GM06990 (cell line): ENCODE measurements at regions not wholly inside any gene's neighbourhood (a gene's known extent, or its start where the extent isn't known, plus 50 kb on each side); places are given as distances from the start of the nearest gene placed in this dataset.

Source experiments
- DNase-seq: peaks from one replicate; pipeline ENCODE4 v3.0.0-alpha.2; 2011; ENCODE audit not compliant: insufficient read length; ENCODE audit errors: extremely low read depth
- H3K27me3 ChIP-seq: replicated peaks from 2 replicates; pipeline ENCODE4 v1.6.0; 2011; ENCODE audit warnings: low read length; ENCODE audit not compliant: control insufficient read depth, insufficient read depth
- H3K36me3 ChIP-seq: 2 replicates; pipeline ENCODE4 v1.5.1; 2011; ENCODE audit warnings: low read length; ENCODE audit not compliant: control insufficient read depth, insufficient read depth
- H3K4me3 ChIP-seq: replicated peaks from 2 replicates; pipeline ENCODE4 v1.5.1; 2011; ENCODE audit warnings: low read depth, mild to moderate bottlenecking, control low read depth, low read length
- CTCF ChIP-seq: IDR thresholded peaks from 2 replicates; pipeline ENCODE4 v1.5.1; 2011; ENCODE audit warnings: low read length, control low read depth, mild to moderate bottlenecking, inconsistent platforms; ENCODE audit not compliant: insufficient read depth, poor library complexity, severe bottlenecking

GRCh38 chr6:14313248-14313647 lies 195.7 kb downstream of the CD83 start:
- TF ChIP-seq CTCF, result no peak
- Histone ChIP-seq H3K27me3 (no peaks in the 10 kb centered on the region), H3K4me3 (no peak overlapping the region), H3K36me3 (no peaks in the 10 kb centered on the region)
- peak; percentile 18 for DNase-seq

GRCh38 chr6:14315353-14315752 lies 197.8 kb downstream of the CD83 start:
- H3K27me3 ChIP-seq, result no peaks in the 10 kb centered on the region
- H3K36me3 ChIP-seq, result no peaks in the 10 kb centered on the region
- H3K4me3 ChIP-seq, result no peak overlapping the region
- DNase-seq, result no peak
- TF ChIP-seq CTCF, result no peak

- no peak for DNase-seq
- Histone ChIP-seq H3K27me3 (no peaks in the 10 kb centered on the region), H3K4me3 (no peak overlapping the region), H3K36me3 (no peaks in the 10 kb centered on the region)
- peak; percentile 43 for TF ChIP-seq CTCF
These were observed 199.2 kb downstream of the CD83 start for GRCh38 chr6:14316651-14317386.

- TF ChIP-seq CTCF, result no peak
- DNase-seq, result no peak
- no peak overlapping the region for H3K4me3 ChIP-seq
- no peaks in the 10 kb centered on the region for H3K27me3 ChIP-seq
- H3K36me3 ChIP-seq, result no peaks in the 10 kb centered on the region
These were observed 199.9 kb downstream of the CD83 start for GRCh38 chr6:14317387-14317970.

- Histone ChIP-seq H3K4me3 (no peak overlapping the region), H3K27me3 (no peaks in the 10 kb centered on the region), H3K36me3 (no peaks in the 10 kb centered on the region)
- no peak for DNase-seq
- TF ChIP-seq CTCF, result no peak
These were observed 202.8 kb downstream of the CD83 start for GRCh38 chr6:14320332-14320731.
